HG03095 (cell line): ENCODE measurements at regions not wholly inside any gene's neighbourhood (a gene's known extent, or its start where the extent isn't known, plus 50 kb on each side); places are given as distances from the start of the nearest gene placed in this dataset.
A peak's percentile ranks its signal among the peaks of the same experiment; 100 is the strongest.
"Not testable (repeated sequence)": the region's sequence is repeated elsewhere in the genome, so short reads cannot be mapped to it uniquely, and the experiment has no call there.

Experiments
- ATAC-seq: cut with Tn5 transposase; IDR thresholded peaks from one replicate; pipeline ENCODE4 v1.9.1; 2021; ENCODE audit warnings: moderate library complexity; ENCODE audit not compliant: unreplicated experiment

DNA sequence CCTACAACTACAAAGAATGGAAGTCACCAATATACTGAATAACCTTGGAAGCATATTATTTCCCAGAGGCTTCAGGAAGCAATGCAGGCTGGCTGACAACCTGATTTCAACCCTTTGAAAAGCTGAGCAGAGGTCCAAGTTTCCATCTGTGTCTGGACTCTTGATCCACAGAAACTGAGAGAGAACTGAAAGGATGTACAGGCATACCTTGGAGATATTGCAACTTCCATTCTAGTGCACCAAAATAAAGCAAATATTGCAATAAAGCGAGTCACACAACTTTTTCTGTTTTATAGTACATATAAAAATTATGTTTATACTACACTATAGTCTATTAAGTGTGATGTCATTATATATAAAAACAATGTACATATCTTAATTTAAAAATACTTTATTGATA, 85.3 kb downstream of the TYW3 start:
- ATAC-seq, result no peak

- ATAC-seq, result no peak
Observed at GRCh38 chr1:74818661-74819456, 85.9 kb downstream of the TYW3 start.

DNA sequence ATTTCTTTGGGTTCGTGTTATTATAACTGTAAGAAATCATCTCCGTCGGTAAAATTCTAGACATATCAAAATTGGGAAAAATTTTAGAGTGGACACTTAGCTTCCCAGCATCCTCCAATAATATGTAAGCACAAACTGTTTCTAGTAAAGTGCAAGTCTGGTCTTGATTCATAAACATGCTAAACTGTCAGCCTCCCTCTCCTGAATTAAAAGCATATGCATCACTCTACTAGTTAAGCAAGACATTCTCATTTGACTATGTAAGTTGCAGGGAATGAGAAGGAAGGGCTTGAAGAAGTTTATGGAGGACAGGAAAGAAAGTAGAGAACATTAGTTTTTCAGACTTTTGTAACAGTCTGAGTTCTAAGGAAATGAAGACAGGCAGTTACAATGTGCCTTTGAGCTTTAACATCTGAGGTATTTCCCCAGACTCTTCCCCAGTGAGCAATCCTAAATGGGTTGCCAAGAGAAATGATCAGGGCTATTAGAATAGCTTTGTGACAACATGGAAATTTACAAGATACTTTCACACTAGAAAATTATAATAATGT, 90.0 kb downstream of the TYW3 start:
- ATAC-seq, result no peak

- peak; percentile 77 for ATAC-seq
Observed at GRCh38 chr1:74824497-74825107, 91.7 kb downstream of the TYW3 start.

DNA sequence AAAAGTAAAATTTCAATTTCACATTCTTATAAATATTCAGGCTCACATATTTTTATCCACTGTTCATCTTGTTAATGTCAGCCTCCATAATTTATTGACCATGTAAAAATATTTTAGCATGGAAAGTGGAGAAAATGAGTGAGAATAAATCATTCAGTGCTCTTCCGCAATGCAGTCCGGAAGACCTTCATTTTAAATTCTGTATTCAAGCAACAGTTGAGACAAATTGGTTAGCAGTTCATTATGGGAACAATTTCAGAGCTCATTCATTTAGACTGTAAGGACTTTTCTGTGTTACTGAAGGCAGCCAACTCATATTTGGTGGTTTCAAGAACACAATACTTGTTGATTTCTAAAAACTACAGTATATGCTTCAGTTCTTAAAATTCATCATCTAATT, 97.8 kb downstream of the TYW3 start:
- no peak for ATAC-seq

- ATAC-seq, result no peak
Observed at GRCh38 chr1:74834261-74834660, 101.3 kb downstream of the TYW3 start.

- ATAC-seq, result no peak
Observed at GRCh38 chr1:74835051-74835450, 102.1 kb downstream of the TYW3 start.

GRCh38 chr1:74842726-74843125, 109.8 kb downstream of the TYW3 start:
- no peak for ATAC-seq

DNA sequence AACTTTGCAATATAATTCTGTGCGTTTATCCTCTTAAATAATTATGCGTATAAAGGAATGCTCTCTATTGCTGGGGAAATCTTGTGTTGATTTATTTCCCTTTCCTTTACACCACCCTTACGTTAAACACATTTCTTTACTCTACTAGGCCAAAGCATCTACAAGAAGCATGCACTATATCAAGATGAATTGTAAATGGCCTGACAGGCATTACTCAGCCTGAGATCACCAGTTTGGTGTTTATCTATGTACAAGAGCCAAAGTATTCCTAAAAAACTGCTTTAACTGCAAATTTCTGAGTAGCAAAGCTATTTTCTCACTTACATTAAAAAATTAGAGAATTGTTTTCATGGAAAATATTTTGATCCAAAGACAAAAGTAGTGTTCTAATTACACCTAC, 114.8 kb downstream of the TYW3 start:
- no peak for ATAC-seq

- ATAC-seq, result no peak
Observed at GRCh38 chr1:74853756-74854155, 120.8 kb downstream of the TYW3 start.

- ATAC-seq, result no peak
Observed at GRCh38 chr1:74856174-74856573, 123.2 kb downstream of the TYW3 start.

GRCh38 chr1:74857676-74858075, 124.7 kb downstream of the TYW3 start:
- ATAC-seq, result peak; percentile 26

DNA sequence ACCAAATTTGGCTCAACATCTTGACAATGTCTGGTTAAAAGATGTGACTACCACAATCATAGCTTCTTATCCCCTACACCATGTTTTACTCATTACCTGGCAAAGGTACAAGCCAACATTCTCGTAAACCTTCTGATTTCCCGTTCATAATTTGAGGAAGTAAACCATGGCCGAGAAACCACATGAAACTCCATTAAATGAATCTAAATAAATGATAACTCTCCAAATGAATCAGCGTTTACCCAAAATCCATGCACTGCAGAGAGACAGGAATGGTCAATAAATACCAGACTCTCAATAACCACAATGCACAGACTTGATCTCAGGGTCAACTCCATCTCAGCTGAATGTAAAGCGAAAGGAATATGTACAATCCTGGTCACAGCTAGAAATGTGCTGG, 125.2 kb downstream of the TYW3 start:
- peak; percentile 61 for ATAC-seq

- ATAC-seq, result no peak
Observed at GRCh38 chr1:74861867-74862266, 128.9 kb downstream of the TYW3 start.

DNA sequence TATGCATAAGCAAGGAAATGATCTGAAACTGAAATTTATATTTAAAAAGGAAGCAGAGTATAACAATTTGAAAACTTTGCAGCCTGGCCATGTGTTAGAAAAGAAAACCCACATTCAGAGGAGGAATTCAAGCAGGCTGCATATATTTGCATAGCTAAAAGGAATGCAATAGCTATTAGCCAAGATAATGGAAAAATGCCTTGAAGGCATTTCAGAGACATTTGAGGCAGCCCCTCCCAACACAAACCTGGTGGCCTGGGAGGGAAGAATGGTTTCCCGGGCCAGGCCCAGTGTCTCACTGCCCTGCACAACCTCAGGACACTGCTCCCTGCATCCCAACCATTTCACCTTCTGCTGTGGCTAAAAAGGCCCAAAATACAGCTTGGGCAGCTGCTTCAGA, 136.8 kb downstream of the TYW3 start:
- ATAC-seq, result no peak

DNA sequence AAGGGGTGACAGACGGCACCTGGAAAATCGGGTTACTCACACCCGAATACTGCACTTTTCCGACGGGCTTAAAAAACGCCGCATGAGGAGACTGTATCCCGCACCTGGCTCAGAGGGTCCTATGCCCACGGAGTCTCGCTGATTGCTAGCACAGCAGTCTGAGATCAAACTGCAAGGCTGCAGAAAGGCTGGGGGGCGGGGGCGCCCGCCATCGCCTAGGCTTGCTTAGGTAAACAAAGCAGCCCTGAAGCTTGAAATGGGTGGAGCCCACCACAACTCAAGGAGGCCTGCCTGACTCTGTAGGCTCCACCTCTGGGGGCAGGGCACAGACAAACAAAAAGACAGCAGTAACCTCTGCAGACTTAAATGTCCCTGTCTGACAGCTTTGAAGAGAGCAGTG, 144.4 kb downstream of the TYW3 start:
- ATAC-seq, result not testable (repeated sequence)

GRCh38 chr1:74895411-74895810, 162.5 kb downstream of the TYW3 start:
- ATAC-seq, result no peak

DNA sequence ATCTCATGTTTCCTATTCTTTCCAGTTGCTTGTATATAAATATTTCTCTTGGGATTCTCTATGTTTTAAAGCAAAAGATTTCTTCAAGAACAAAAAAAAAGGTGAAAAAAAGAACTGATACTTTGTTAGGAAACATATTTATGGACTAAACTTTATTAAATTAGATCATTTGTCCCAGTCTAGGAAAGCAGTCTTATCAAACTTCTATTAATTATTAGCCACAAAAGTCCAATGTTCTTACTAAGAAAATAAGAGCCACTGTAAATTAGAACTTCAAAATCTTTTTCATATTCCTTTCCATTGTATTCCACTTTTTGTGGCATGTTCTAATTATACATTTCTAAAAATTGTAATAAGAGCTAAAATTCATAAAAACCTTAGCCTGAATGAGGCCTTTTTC, 175.2 kb downstream of the TYW3 start:
- ATAC-seq, result no peak

GRCh38 chr1:74908797-74909196, 175.8 kb downstream of the TYW3 start:
- ATAC-seq, result no peak

GRCh38 chr1:74913978-74914377, 181.0 kb downstream of the TYW3 start:
- no peak for ATAC-seq

- ATAC-seq, result no peak
Observed at GRCh38 chr1:74933500-74933899, 200.5 kb downstream of the TYW3 start.

DNA sequence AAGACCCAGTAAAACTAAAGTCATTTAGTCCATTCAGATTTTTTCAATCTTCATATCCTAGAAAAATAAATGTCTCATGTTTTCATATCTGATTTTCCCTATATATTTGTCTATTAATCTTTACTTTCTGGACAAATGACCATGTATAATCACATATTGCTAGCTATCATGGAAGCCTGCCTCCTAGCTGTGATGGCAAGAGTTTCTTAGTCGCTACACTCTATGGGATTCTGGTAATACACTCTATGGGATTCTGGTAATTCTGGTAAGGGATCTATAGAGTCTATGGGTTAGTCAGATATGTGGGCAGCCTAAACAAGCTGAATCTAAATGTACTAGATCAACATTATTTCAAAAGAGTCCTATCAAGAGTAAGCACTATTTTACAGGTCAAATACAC, 198.7 kb upstream of the LHX8 start:
- ATAC-seq, result no peak
